Adrenal gland (tissue), 9 donors: ENCODE measurements at regions not wholly inside any gene's neighbourhood (a gene's known extent, or its start where the extent isn't known, plus 50 kb on each side); places are given as distances from the start of the nearest gene placed in this dataset.
A peak's percentile ranks its signal among the peaks of the same experiment; 100 is the strongest.

Experiments used
- DNase-seq, 7 donors: peaks; one replicate each; pipeline ENCODE4 v3.0.0-alpha.2; 2019 to 2020
- H3K27ac ChIP-seq, 5 donors: fragments of 200-600 bp; sonication (generic) in 4 of 5; 1 replicate in 3 of 5; 2 replicates in 2 of 5; pipeline versions ENCODE4 v1.5.1 to v1.8.0; 2016 to 2020; ENCODE audit warnings: mild to moderate bottlenecking in 1 of 5
- H3K27me3 ChIP-seq: fragments of 200-600 bp; 2 replicates; pipeline ENCODE4 v1.8.0; 2021
- H3K36me3 ChIP-seq, 2 donors: fragments of 200-600 bp; replicated peaks in 1 of 2; 1 replicate in 1 of 2; 2 replicates in 1 of 2; pipeline versions ENCODE4 v1.5.1 to v1.8.0; 2018 to 2022
- H3K4me1 ChIP-seq, 2 donors: fragments of 200-600 bp; replicated peaks in 1 of 2; 1 replicate in 1 of 2; 2 replicates in 1 of 2; pipeline versions ENCODE4 v1.5.1 to v1.8.0; 2018 to 2021
- H3K4me3 ChIP-seq, 4 donors: fragments of 200-600 bp; sonication (generic) in 3 of 4; one replicate each; pipeline ENCODE4 v1.5.1; 2016 to 2018
- H3K9me3 ChIP-seq, 3 donors: fragments of 200-600 bp; sonication (generic) in 1 of 3; replicated peaks in 1 of 3; 1 replicate in 2 of 3; 2 replicates in 1 of 3; pipeline versions ENCODE4 v1.5.1 to v1.8.0; 2016 to 2021
- POLR2A ChIP-seq, 2 donors: fragments of 450-650 bp; IDR thresholded peaks; one replicate each; pipeline ENCODE4 v1.6.1; 2017; ENCODE audit warnings: antibody characterized with exemption in 2 of 2, mild to moderate bottlenecking in 2 of 2, moderate library complexity in 1 of 2
- WGBS, 4 donors: extraction: QIAGEN DNeasy Blood & Tissue Kit in 2 of 4; methylation state at CpG; one replicate each; pipeline versions ENCODE4 v1.1.5 to v1.1.7; 2013 to 2017; 5-methylcytosine and 5-hydroxymethylcytosine counted together
- intact Hi-C, 2 donors: fragments of 100-400 bp; cut with DNase I; formaldehyde crosslinking; loops; one replicate each; pipeline versions ENCODE4 v1.14.1 to v1.15.0; 2022 to 2023
- TF ChIP-seq, protein P1 (sequence below), 6 experiments: fragments of 450-650 bp in 4 of 6; fragments of 200-600 bp in 2 of 6; sonication (generic) in 1 of 6; IDR thresholded peaks; 1 replicate in 5 of 6; 2 replicates in 1 of 6; pipeline versions ENCODE4 v1.5.1 to v1.8.0; 2016 to 2021; ENCODE audit warnings: antibody characterized with exemption in 6 of 6, mild to moderate bottlenecking in 2 of 6, moderate library complexity in 1 of 6
- donor health status: healthy with polysubstance abuse.
- donor health status: Bipolar disorder and iron deficiency.
- donor health status: DM: yes; HTN: yes; CAD: no.
- donor health status: DM: no; HTN: no; CAD: no.
- donor health status: DM: no; HTN: no; CAD: no.

- no peaks in the 10 kb centered on the region for H3K36me3 ChIP-seq
- TF ChIP-seq POLR2A (IDR thresholded peaks at IDR 0.05): no peak
- TF ChIP-seq, protein P1, sequence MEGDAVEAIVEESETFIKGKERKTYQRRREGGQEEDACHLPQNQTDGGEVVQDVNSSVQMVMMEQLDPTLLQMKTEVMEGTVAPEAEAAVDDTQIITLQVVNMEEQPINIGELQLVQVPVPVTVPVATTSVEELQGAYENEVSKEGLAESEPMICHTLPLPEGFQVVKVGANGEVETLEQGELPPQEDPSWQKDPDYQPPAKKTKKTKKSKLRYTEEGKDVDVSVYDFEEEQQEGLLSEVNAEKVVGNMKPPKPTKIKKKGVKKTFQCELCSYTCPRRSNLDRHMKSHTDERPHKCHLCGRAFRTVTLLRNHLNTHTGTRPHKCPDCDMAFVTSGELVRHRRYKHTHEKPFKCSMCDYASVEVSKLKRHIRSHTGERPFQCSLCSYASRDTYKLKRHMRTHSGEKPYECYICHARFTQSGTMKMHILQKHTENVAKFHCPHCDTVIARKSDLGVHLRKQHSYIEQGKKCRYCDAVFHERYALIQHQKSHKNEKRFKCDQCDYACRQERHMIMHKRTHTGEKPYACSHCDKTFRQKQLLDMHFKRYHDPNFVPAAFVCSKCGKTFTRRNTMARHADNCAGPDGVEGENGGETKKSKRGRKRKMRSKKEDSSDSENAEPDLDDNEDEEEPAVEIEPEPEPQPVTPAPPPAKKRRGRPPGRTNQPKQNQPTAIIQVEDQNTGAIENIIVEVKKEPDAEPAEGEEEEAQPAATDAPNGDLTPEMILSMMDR (IDR thresholded peaks at IDR 0.05): no peak
- intact Hi-C loops: no loop called here
Measured at GRCh38 chr9:117616431-117616831, 87.8 kb upstream of the TLR4 start.

DNA sequence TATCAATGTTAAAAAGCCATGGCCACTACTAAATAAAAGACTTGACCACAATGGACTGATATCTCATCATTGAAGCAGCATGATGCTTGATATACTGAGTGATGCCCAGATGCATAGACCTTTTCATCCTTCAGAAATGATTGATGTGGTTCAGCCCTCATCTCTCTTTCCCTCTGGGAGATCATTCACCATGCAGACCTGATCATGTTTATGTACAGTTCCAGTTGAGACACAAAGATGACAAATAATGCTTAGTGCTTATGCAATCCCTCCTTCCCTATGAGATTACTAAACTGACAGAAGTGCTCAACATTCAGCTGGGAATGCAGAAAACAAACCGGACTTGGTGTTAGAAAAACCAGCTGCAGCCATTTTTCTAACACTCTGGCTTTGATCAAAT, 91.9 kb upstream of the TLR4 start:
- no peaks in the 10 kb centered on the region for H3K36me3 ChIP-seq
- intact Hi-C loops: no loop called here
- H3K4me3 ChIP-seq: no peak overlapping the region
- no peak overlapping the region for H3K27ac ChIP-seq
- no peak for TF ChIP-seq POLR2A (IDR thresholded peaks at IDR 0.05)
- TF ChIP-seq, protein P1 (IDR thresholded peaks at IDR 0.05): no peak
- no peaks in the 10 kb centered on the region for H3K27me3 ChIP-seq
- no peaks in the 10 kb centered on the region for H3K9me3 ChIP-seq
- no peaks in the 10 kb centered on the region for H3K4me1 ChIP-seq
- WGBS, 4 donors: 33 to 52% (median 43%) methylated on average over 1 of the region's 1 CpG
- DNase-seq: no peak

More at GRCh38 chr9:117616431-117616831, 87.8 kb upstream of the TLR4 start:
- H3K9me3 ChIP-seq: no peaks in the 10 kb centered on the region
- no peak overlapping the region for H3K27ac ChIP-seq
- H3K4me1 ChIP-seq: no peaks in the 10 kb centered on the region
- 29 to 40% (median 33%) methylated on average over 3 of the region's 3 CpGs for WGBS, 4 donors
- peak in 1 of 7 donors; percentile 67 for DNase-seq
- H3K4me3 ChIP-seq: no peak overlapping the region
- H3K27me3 ChIP-seq: no peaks in the 10 kb centered on the region

GRCh38 chr9:117597977-117598376, 106.2 kb upstream of the TLR4 start:
- Histone ChIP-seq H3K27me3 (no peaks in the 10 kb centered on the region), H3K36me3 (no peaks in the 10 kb centered on the region), H3K4me1 (no peaks in the 10 kb centered on the region), H3K27ac (no peak overlapping the region), H3K4me3 (no peak overlapping the region), H3K9me3 (peaks cover 0 to 8% (median 0%) of the 10 kb centered on the region in 3 donors)
- intact Hi-C loops: no loop called here
- WGBS, 4 donors: 71 to 89% (median 83%) methylated on average over 2 of the region's 2 CpGs
- DNase-seq: no peak
- TF ChIP-seq POLR2A (IDR thresholded peaks at IDR 0.05): no peak
- TF ChIP-seq, protein P1 (IDR thresholded peaks at IDR 0.05): no peak

DNA sequence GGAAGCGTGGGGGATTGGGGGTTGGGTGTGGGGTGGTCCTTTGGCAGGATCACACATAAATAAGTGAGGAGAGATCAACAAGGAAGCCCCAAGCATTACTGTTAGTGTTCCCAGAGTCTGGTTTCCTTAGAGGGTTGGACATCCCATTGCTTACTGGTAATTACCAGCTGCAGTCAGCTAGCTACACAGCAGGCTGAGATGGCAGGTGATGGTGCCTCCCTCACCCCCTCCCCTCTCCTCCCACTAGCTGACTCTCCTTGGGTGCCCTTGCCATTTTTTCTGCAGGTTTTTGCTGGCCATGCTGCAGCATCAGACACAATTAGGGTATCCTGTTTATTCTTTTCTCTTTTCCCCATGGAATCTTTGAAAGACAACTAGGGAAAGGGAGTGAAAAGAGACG, 107.5 kb upstream of the TLR4 start:
- H3K9me3 ChIP-seq: peaks cover 0 to 8% (median 0%) of the 10 kb centered on the region in 3 donors
- intact Hi-C loops: no loop called here
- no peaks in the 10 kb centered on the region for H3K36me3 ChIP-seq
- H3K27me3 ChIP-seq: no peaks in the 10 kb centered on the region
- no peak overlapping the region for H3K27ac ChIP-seq
- no peaks in the 10 kb centered on the region for H3K4me1 ChIP-seq
- H3K4me3 ChIP-seq: no peak overlapping the region
- TF ChIP-seq, protein P1 (IDR thresholded peaks at IDR 0.05): no peak
- TF ChIP-seq POLR2A (IDR thresholded peaks at IDR 0.05): no peak
- no peak for DNase-seq
- WGBS, 4 donors: 12 to 30% (median 20%) methylated on average over 2 of the region's 2 CpGs
